CD4-positive, alpha-beta T cell treated with Interleukin-10 for 1 hour (primary cell): ENCODE measurements at regions not wholly inside any gene's neighbourhood (a gene's known extent, or its start where the extent isn't known, plus 50 kb on each side); places are given as distances from the start of the nearest gene placed in this dataset.
A peak's percentile ranks its signal among the peaks of the same experiment; 100 is the strongest.
"Not testable (repeated sequence)": the region's sequence is repeated elsewhere in the genome, so short reads cannot be mapped to it uniquely, and the experiment has no call there.

Experiments used
- DNase-seq: peaks from one replicate; pipeline ENCODE4 v3.0.0-alpha.2; 2020

DNA sequence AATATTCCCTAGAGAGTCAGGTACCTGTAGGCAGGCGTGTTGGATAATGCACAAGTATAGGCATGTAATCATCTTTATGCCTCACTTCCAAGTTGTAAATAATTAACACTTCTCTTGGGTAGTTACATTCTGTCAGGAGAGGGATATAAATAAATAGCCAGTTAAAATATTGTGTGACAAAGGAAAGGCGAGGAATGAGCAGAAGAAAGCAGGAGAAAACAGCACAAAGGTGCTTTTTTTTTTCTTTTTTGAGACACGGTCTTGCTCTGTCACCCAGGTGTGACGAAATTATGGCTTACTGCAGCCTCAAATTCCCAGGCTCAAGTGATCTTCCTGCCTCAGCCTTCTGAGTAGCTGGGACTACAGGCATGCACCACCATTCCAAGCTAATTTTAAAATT is 99.2 kb upstream of the LYZL2 start:
- DNase-seq = no peak

GRCh38 chr10:30728127-30728526 is 98.6 kb upstream of the LYZL2 start:
- no peak for DNase-seq

- DNase-seq = no peak
These were observed 98.0 kb upstream of the LYZL2 start for GRCh38 chr10:30727524-30727923.

DNA sequence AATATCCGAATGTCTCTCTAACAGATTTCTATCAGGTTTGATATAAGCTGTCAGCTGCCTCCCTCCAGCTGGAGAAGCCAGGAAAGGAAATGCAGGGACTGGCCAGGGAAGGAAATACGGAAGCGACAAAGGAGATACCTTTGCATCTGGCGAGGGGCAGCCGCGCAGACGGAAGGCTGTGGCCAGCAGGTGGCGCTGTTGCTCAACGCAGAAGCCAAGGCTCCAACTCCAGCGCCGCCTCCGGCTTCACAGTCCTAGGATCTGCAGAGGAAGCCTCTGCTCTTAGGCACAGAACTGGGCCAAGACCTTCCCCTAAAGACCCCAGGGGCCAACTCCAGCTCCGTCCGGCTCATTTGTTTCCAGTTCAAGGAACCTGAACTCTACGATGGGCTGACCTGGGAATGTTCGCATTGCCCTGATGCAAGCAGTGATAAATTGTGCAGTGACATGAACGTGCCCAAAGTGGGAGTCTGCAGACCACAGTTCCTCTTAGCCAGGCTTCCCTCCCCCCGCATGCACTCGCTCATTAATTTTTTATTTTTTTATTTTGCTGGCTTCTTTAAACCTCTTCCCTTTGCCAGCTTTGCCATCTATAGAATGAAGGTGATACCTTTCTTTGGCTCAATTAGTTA is 97.3 kb upstream of the LYZL2 start:
- DNase-seq = peak; percentile 77

DNA sequence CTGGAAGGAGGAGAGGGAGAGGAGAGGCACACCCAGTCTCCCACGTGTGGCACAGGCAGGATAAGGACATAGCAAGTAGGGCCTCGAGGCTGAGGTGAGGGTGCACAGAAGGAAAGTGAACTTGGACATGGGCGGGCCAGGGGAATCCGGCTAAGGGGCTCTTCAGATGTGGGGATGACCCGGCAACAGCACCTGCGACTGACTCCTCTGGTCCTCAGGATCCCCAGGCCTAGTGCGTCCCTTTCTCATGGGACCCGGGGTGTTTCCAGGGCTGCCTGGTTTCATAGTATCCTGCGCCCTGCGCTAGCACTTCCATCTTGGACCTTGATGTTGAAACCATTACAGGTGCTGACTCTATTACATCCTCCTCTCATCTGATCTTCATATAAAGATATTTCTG is 96.1 kb upstream of the LYZL2 start:
- no peak for DNase-seq

DNA sequence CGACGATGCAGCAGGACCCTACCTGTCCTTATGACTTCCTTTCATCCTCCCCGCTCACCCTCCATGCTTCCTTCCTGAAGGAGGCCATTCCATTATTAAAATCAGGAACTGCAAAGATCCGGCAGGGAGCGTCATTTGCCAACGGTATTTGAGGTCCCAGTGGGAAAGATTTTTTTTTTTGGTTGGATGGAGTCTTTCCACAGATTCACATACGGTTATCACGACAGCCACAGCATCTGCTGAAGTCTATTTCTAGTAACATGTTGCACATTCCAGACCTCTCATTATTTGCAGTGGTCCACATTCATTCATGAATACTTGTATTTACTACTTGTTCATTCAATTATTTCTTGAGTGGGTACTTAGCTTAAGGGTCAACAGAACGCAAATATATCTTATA is 94.7 kb upstream of the LYZL2 start:
- no peak for DNase-seq

- no peak for DNase-seq
These were observed 93.5 kb upstream of the LYZL2 start for GRCh38 chr10:30722956-30723620.

GRCh38 chr10:30719832-30720231 is 90.3 kb upstream of the LYZL2 start:
- DNase-seq = no peak

DNA sequence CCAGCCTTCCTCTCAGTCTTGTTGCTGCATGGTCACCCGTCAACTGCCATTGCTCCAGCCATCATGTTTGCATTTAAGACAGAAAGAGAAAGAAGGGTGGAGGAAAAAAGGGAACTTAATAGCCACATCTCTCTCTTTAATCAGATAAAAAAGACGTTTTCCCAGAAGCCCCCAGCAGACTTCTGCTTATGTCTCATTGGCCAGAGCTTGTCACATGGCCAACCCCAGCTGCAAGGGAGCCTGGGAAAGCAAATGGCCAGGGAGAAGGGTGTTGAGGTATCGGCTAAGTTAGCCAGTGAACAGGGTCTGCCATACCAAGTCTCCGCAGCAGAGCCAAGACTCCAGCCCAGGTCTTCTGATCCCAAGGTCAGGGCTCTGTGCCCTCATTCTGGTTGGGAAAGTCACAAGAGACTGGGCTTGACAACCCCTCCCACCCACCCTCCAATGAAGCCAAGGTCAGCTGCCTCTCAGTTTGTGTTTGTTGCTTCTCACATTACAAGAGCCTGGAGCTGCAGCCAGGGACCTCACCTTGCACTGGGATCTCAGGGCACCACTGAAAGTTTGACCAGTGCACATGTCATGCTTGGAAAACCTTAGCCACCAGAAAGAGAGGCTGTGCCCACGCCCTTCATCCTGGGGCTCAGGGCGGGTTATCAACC is 80.3 kb upstream of the LYZL2 start:
- DNase-seq = no peak

DNA sequence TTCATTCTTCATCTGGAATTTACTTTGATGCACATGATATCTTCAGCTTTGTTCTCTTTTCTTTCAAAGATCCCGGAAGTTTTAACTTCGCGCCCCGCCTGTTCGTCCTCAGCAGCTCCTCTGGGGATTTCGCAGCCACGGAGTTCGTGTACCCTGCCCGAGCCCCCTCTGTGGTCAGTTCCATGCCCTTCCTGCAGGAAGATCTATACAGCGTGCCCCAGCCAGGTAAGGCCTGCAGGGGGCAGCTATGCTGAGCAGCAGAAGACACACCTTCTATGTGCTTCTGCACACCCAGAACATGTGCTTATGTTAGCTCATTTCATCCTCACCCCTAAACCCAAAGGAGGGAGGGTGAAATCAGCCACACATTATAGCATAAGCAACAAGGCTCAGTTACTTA is 79.7 kb upstream of the LYZL2 start:
- DNase-seq = no peak

DNA sequence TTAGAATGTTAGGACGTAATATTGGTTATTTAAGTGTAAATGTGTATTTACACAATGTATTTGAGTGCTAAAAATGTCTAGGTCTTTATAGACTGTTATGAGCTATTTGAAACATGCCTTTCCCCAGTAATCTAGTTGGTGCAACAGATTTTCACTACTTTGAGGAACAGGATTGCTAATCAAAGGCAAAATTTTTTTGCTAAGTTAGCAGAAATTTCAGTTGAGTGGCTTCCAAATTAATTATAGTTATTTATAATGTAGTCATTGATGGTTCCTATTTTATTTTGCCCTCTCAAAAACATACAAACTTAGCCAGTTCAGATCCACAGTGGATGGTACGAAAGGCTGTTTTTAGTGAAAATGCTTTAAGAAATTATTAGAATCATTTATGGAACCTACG is 78.7 kb upstream of the LYZL2 start:
- no peak for DNase-seq

DNA sequence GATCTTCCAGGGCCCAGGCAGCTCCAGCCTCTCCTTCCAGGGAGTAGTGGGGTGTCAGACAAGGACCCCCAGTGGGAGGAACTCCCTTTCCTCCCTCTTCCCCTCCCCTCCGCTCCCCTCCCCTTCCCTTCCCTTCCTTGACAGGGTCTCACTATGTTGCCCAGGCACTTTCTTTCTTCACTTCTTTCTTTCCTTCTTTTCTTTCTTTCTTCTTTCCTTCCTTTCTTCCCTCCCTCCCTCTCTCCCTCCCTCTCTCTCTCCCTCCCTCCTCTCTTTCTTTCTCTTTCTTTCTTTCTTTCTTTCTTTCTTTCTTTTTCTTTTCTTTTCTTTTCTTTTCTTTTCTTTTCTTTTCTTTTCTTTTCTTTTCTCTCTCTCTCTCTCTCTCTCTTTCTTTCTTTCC is 76.6 kb upstream of the LYZL2 start:
- not testable (repeated sequence) for DNase-seq

DNA sequence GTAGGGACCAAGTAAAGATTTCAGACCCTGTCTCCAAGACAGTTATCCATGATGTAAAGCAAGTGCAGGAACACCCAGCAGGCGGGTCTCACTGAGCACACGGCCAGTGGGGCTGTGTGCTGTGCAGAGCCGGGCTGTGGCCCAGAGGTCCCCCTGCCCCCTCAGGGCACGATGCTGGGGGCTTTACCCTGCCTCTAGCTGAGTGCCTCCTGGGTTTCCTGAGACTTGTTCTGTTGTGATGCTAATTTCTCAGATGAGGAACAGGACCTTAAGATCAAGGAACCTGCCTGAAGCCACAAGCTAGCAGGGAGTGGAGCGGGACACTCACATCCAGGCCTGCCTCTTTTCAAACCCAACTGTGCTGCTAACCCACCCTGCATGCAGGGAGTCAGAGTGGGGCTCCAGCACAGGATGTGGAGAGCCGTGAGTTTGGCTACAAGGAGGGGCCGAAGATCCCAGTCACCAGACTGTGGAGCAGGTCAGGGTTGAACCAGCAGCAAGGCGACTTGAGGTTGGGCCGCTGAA is 76.1 kb upstream of the LYZL2 start:
- no peak for DNase-seq

GRCh38 chr10:30705101-30705624 is 75.6 kb upstream of the LYZL2 start:
- DNase-seq = peak; percentile 48

- peak; percentile 26 for DNase-seq
These were observed 75.1 kb upstream of the LYZL2 start for GRCh38 chr10:30704601-30705100.

DNA sequence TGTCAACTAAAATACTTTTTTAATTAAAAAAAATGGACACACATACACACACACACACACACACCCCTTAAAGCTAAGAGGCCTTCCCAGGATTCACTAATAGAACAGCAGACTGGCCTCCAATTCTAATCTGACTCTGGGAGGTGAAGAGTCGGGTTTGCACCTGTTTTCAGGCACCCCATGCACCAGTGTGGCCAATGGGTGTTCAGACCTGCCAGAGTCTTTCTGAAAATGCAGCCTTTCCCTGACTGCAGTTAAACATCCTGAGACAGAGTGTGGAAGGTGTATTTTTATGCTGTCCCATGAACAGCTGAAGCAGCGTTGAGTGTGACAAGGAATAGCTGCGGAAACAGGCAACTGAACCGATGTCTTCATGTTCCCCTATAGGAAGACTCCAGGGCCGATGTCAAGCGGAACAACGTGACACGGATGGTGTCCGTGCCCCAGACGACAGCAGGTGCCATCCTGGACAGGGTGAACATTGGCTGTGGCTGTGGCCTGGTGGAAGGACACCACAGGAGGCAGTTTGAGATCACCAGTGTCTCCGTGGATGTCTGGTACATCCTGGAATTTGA is 74.6 kb upstream of the LYZL2 start:
- no peak for DNase-seq

GRCh38 chr10:30703446-30703845 is 73.9 kb upstream of the LYZL2 start:
- DNase-seq = not testable (repeated sequence)

DNA sequence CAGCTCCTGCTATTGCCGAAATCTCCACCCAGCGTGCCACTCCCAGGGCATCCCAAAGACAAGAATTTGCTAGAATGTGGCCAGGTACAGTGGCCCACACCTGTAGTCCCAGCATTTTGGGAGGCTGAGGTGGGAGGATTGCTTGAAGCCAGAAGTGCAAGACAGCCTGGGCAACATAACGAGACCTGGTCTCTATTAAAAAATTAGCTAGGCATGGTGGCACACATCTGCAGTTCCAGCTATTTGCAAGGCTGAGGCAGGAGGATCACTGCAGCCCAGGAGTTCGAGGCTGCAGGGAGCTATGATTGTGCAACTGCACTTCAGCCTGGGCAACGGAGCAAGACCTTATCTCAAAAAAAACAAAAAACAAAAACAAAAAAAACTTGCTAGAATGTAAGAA is 73.3 kb upstream of the LYZL2 start:
- no peak for DNase-seq

DNA sequence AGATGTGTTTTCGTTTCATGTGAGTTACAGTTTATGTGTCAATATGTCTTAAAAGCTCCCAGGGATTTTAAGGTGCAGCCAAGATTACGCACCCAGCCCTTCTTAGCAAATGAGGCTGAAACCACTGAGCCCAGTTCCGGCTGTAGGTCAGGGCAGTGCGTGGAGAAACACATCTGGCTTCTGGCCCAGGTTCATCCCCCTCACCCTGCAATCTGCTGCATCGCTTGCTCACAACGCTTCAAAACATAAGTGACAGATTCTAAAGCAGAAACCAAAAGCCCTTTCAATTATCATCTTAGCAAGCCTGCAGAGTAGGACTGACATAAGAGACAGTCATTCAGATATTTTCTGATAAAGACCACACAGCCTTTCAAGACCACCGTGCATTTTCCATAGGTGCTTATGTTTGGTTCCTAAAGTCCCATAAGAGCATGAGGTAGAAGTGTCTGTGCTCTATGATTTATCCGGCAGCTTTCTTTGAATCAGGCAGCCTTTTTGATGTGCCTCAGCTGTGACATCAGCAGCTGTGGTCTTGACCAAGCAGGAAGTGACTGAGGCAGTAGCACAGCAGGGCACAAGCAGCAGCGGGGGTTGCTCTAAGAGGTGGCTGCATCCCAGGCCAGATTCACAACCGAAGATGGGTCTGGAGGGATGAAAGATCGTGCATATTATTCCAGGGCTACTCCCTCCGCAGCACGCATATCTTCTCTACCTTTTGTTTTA is 72.1 kb upstream of the LYZL2 start:
- DNase-seq = peak; percentile 70

DNA sequence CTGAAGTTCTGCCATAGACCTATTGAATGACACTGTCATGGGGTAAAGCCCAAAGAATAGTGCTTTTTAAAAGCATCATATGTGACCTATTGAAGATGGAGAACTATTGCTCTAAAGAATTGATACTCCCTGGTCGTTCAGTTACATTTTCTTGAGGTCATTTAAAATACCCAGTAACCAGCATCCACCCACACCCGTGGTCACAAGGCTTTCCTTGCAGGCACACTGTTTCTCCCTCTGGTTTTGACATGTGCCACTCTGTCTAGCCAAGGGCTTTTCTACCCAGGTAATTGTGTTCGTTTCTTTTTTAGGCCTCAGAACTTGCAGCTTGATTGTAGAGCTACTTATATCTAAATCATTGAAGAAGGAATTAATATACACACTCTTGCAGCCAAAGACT is 68.3 kb upstream of the LYZL2 start:
- DNase-seq = no peak

- DNase-seq = not testable (repeated sequence)
These were observed 67.7 kb upstream of the LYZL2 start for GRCh38 chr10:30697221-30697620.

DNA sequence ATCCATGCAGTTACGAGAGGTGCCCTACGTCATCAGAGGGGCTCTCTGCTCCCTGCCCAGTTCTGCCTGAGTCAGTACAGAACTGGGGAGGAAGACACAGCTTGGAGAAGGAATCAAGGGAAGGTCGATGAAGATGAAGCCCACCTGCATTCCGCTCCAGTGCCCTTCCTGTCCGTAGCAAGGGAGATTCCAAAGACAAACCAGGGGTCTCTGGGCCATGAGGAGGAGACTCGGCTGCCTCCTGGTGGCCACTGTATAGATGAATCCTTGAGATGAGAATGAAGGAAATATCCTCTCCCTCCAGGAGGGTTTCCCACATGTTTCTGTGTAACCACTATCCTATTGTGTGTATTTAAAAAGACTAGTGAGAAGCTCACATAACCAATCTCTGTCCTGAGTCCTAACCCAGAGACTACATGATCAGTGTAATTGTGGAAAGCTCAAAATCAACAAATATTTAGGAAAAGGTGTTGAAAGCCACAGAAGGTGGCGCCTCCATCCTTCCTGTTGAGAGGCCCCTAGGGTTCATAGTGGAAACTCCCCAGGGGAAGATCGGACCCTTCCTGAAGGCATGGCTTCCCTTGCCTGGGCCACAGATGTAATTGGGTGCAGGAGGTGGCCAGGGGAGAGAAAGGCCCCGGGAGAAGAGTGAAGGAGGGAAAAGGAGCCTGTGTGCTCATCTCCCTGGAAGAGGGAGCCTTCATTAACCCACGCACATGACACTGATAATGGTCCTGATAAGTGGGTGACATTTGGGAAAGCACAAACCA is 67.0 kb upstream of the LYZL2 start:
- not testable (repeated sequence) for DNase-seq
